Karpas-422 (cell line): ENCODE measurements at regions not wholly inside any gene's neighbourhood (a gene's known extent, or its start where the extent isn't known, plus 50 kb on each side); places are given as distances from the start of the nearest gene placed in this dataset.

ENCODE experiments used
- DNase-seq: peaks from one replicate; pipeline ENCODE4 v3.0.0-alpha.2; 2015
- H2AFZ ChIP-seq: fragments of 200-600 bp; sonication (generic); 2 replicates; pipeline ENCODE4 v1.6.1; 2014; ENCODE audit warnings: antibody characterized with exemption, low read length, mixed read lengths
- H3K27ac ChIP-seq: fragments of 200-600 bp; sonication (generic); 2 replicates; pipeline ENCODE4 v1.5.1; 2014; ENCODE audit warnings: mild to moderate bottlenecking, low read length, moderate library complexity
- H3K27me3 ChIP-seq: fragments of 200-600 bp; sonication (generic); 2 replicates; pipeline ENCODE4 v1.6.1; 2014; ENCODE audit warnings: low read length, mixed read lengths
- H3K36me3 ChIP-seq: fragments of 200-600 bp; sonication (generic); 2 replicates; pipeline ENCODE4 v1.6.1; 2014; ENCODE audit warnings: low read length, mixed read lengths; ENCODE audit not compliant: insufficient read depth
- H3K4me1 ChIP-seq: fragments of 200-600 bp; sonication (generic); 2 replicates; pipeline ENCODE4 v1.6.1; 2014; ENCODE audit warnings: mild to moderate bottlenecking, low read length, mixed read lengths
- H3K4me2 ChIP-seq: fragments of 200-600 bp; sonication (generic); 2 replicates; pipeline ENCODE4 v1.6.1; 2014; ENCODE audit warnings: low read length, low read depth, mild to moderate bottlenecking; ENCODE audit not compliant: poor library complexity, severe bottlenecking
- H3K4me3 ChIP-seq: fragments of 200-600 bp; sonication (generic); 2 replicates; pipeline ENCODE4 v1.5.1; 2014; ENCODE audit warnings: mild to moderate bottlenecking, antibody characterized with exemption, low read length, mixed read lengths
- H3K79me2 ChIP-seq: fragments of 200-600 bp; sonication (generic); 2 replicates; pipeline ENCODE4 v1.6.1; 2014; ENCODE audit warnings: mild to moderate bottlenecking, low read length, mixed read lengths
- H3K9ac ChIP-seq: fragments of 200-600 bp; sonication (generic); 2 replicates; pipeline ENCODE4 v1.6.0; 2014; ENCODE audit warnings: low read length
- H3K9me2 ChIP-seq: fragments of 200-600 bp; sonication (generic), shearing (Covaris generic); replicated peaks from 2 replicates; pipeline ENCODE4 v1.6.0; 2014; ENCODE audit warnings: mild to moderate bottlenecking, low read length, moderate library complexity; ENCODE audit not compliant: insufficient read depth
- H3K9me3 ChIP-seq: fragments of 300-700, 200-600 bp; sonication (generic); 2 replicates; pipeline ENCODE4 v1.6.1; 2014; ENCODE audit warnings: low read length, mixed read lengths
- H4K20me1 ChIP-seq: fragments of 200-600 bp; sonication (generic); 2 replicates; pipeline ENCODE4 v1.6.1; 2014; ENCODE audit warnings: mild to moderate bottlenecking, antibody characterized with exemption, low read length, low read depth; ENCODE audit not compliant: insufficient read depth

GRCh38 chr3:118813472-118813871, 221.2 kb downstream of the IGSF11 start:
- 0 out of 2 replicates have a peak overlapping the region, but pooled peaks have one; percentile 39 for H2AFZ ChIP-seq
- peak; percentile 91 for DNase-seq
- peaks cover 86% of the 10 kb centered on the region for H3K4me1 ChIP-seq
- H3K4me2 ChIP-seq: peak overlapping the region; percentile 61
- 0 out of 2 replicates have a peak overlapping the region, but pooled peaks have one; percentile 15 for H3K4me3 ChIP-seq
- H3K9me3 ChIP-seq: no peaks in the 10 kb centered on the region
- H4K20me1 ChIP-seq: no peaks in the 10 kb centered on the region
- H3K9me2 ChIP-seq: no peaks in the 10 kb centered on the region
- peak overlapping the region; percentile 83 for H3K27ac ChIP-seq
- peaks cover 15% of the 10 kb centered on the region for H3K36me3 ChIP-seq
- H3K79me2 ChIP-seq: peaks cover 24% of the 10 kb centered on the region
- peak overlapping the region; percentile 32 for H3K9ac ChIP-seq
- H3K27me3 ChIP-seq: no peaks in the 10 kb centered on the region

- Histone ChIP-seq H4K20me1 (no peaks in the 10 kb centered on the region), H3K9me3 (no peaks in the 10 kb centered on the region), H2AFZ (peak overlapping the region; percentile 64), H3K9ac (peak overlapping the region; percentile 40), H3K9me2 (no peaks in the 10 kb centered on the region), H3K4me2 (peak overlapping the region; percentile 58), H3K27ac (peak overlapping the region; percentile 83), H3K4me1 (peaks cover 49% of the 10 kb centered on the region), H3K27me3 (no peaks in the 10 kb centered on the region), H3K79me2 (no peaks in the 10 kb centered on the region), H3K36me3 (no peaks in the 10 kb centered on the region), H3K4me3 (peak overlapping the region; percentile 17; the same call in 1 of the 2 replicates)
- peak; percentile 91 for DNase-seq
Measured at GRCh38 chr3:118817748-118818165, 216.9 kb downstream of the IGSF11 start.

- no peak for DNase-seq
- Histone ChIP-seq H4K20me1 (no peaks in the 10 kb centered on the region), H3K4me2 (no peak overlapping the region), H3K79me2 (no peaks in the 10 kb centered on the region), H3K36me3 (no peaks in the 10 kb centered on the region), H3K9me2 (no peaks in the 10 kb centered on the region), H3K27ac (no peak overlapping the region), H3K27me3 (no peaks in the 10 kb centered on the region), H2AFZ (peak overlapping the region; percentile 71; the same call in 1 of the 2 replicates), H3K4me1 (peaks cover 47% of the 10 kb centered on the region), H3K4me3 (no peak overlapping the region), H3K9me3 (no peaks in the 10 kb centered on the region), H3K9ac (no peak overlapping the region)
Measured at GRCh38 chr3:118818386-118818785, 216.3 kb downstream of the IGSF11 start.

DNA sequence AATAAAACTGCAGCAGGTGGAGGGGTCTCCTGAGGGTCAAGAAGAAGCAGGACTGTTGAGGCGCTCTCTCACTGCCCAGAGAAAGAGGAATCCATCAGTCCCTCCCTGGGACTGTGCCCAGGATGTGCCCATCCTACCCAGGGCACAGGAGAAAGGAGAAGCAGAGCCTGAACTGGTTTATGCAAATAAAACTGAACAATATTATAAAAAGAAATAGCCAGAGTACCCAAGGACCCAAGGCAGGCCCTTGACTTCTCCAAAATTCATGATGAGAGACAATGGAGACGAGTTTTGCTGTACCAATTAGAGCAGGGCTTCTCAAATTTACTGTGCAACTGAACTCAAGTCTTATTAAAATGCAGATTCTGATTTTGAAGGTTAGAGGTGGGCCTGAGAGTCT, 211.0 kb downstream of the IGSF11 start:
- no peak for DNase-seq
- Histone ChIP-seq H3K9me3 (no peaks in the 10 kb centered on the region), H4K20me1 (no peaks in the 10 kb centered on the region), H3K9me2 (no peaks in the 10 kb centered on the region), H3K4me2 (peak overlapping the region; percentile 37), H3K4me1 (peaks cover 11% of the 10 kb centered on the region), H3K79me2 (no peaks in the 10 kb centered on the region), H3K27ac (no peak overlapping the region), H3K4me3 (no peak overlapping the region), H3K36me3 (no peaks in the 10 kb centered on the region), H3K27me3 (no peaks in the 10 kb centered on the region), H3K9ac (no peak overlapping the region), H2AFZ (peak overlapping the region; percentile 38; the same call in 1 of the 2 replicates)

GRCh38 chr3:118827446-118827845, 207.2 kb downstream of the IGSF11 start:
- Histone ChIP-seq H3K36me3 (no peaks in the 10 kb centered on the region), H3K9me3 (no peaks in the 10 kb centered on the region), H3K4me3 (no peak overlapping the region), H3K9me2 (no peaks in the 10 kb centered on the region), H4K20me1 (no peaks in the 10 kb centered on the region), H3K27me3 (no peaks in the 10 kb centered on the region), H3K9ac (no peak overlapping the region), H3K79me2 (no peaks in the 10 kb centered on the region), H3K27ac (no peak overlapping the region), H3K4me2 (no peak overlapping the region), H2AFZ (no peak overlapping the region), H3K4me1 (peaks cover 18% of the 10 kb centered on the region)
- no peak for DNase-seq

- H3K9ac ChIP-seq: no peak overlapping the region
- H4K20me1 ChIP-seq: no peaks in the 10 kb centered on the region
- H3K27me3 ChIP-seq: no peaks in the 10 kb centered on the region
- H3K4me1 ChIP-seq: peaks cover 14% of the 10 kb centered on the region
- no peak overlapping the region for H2AFZ ChIP-seq
- H3K27ac ChIP-seq: no peak overlapping the region
- no peaks in the 10 kb centered on the region for H3K9me2 ChIP-seq
- no peaks in the 10 kb centered on the region for H3K36me3 ChIP-seq
- H3K4me3 ChIP-seq: no peak overlapping the region
- H3K4me2 ChIP-seq: no peak overlapping the region
- no peak for DNase-seq
- no peaks in the 10 kb centered on the region for H3K9me3 ChIP-seq
- no peaks in the 10 kb centered on the region for H3K79me2 ChIP-seq
Measured at GRCh38 chr3:118828351-118828750, 206.3 kb downstream of the IGSF11 start.

GRCh38 chr3:118833075-118833474, 201.6 kb downstream of the IGSF11 start:
- H3K9me3 ChIP-seq: no peaks in the 10 kb centered on the region
- H4K20me1 ChIP-seq: no peaks in the 10 kb centered on the region
- no peak overlapping the region for H2AFZ ChIP-seq
- no peak for DNase-seq
- peaks cover 6% of the 10 kb centered on the region for H3K4me1 ChIP-seq
- no peak overlapping the region for H3K4me3 ChIP-seq
- H3K27me3 ChIP-seq: no peaks in the 10 kb centered on the region
- no peaks in the 10 kb centered on the region for H3K9me2 ChIP-seq
- H3K79me2 ChIP-seq: no peaks in the 10 kb centered on the region
- H3K27ac ChIP-seq: no peak overlapping the region
- H3K36me3 ChIP-seq: no peaks in the 10 kb centered on the region
- no peak overlapping the region for H3K4me2 ChIP-seq
- no peak overlapping the region for H3K9ac ChIP-seq

- Histone ChIP-seq H3K36me3 (no peaks in the 10 kb centered on the region; the same call in 1 of the 2 replicates), H3K9me3 (peaks cover 6% of the 10 kb centered on the region; the same call in 1 of the 2 replicates), H3K4me1 (no peaks in the 10 kb centered on the region), H3K4me2 (no peak overlapping the region), H3K9ac (no peak overlapping the region), H3K27me3 (no peaks in the 10 kb centered on the region), H4K20me1 (no peaks in the 10 kb centered on the region), H2AFZ (no peak overlapping the region), H3K9me2 (no peaks in the 10 kb centered on the region), H3K79me2 (no peaks in the 10 kb centered on the region), H3K27ac (no peak overlapping the region), H3K4me3 (no peak overlapping the region)
- no peak for DNase-seq
Measured at GRCh38 chr3:118838871-118839270, 195.8 kb downstream of the IGSF11 start.
